CD14-positive monocyte (primary cell): ENCODE measurements at regions not wholly inside any gene's neighbourhood (a gene's known extent, or its start where the extent isn't known, plus 50 kb on each side); places are given as distances from the start of the nearest gene placed in this dataset.

ENCODE experiments used
- DNase-seq, 3 donors: peaks; one replicate each; pipeline ENCODE4 v3.0.0-alpha.2; 2011 to 2022
- H2AFZ ChIP-seq: 2 replicates; pipeline ENCODE4 v1.6.0; 2012; ENCODE audit warnings: mild to moderate bottlenecking, low read depth, low read length, inconsistent platforms; ENCODE audit not compliant: insufficient read depth, poor library complexity, severe bottlenecking
- H3K27ac ChIP-seq, 2 donors: 1 replicate in 1 of 2; 2 replicates in 1 of 2; pipeline ENCODE4 v1.5.1; 2012 to 2013; ENCODE audit warnings: low read length in 2 of 2, control low read depth in 1 of 2, inconsistent platforms in 1 of 2, low read depth in 1 of 2, mild to moderate bottlenecking in 1 of 2
- H3K27me3 ChIP-seq, 2 donors: one replicate each; pipeline versions ENCODE4 v1.6.0 to v1.6.1; 2011 to 2013; ENCODE audit warnings: low read length in 2 of 2; ENCODE audit not compliant: control insufficient read depth in 2 of 2, insufficient read depth in 2 of 2
- H3K36me3 ChIP-seq, 2 donors: replicated peaks in 1 of 2; 1 replicate in 1 of 2; 2 replicates in 1 of 2; pipeline versions ENCODE4 v1.5.1 to v1.6.1; 2012 to 2013; ENCODE audit warnings: low read length in 2 of 2, control low read depth in 1 of 2, inconsistent platforms in 1 of 2, mild to moderate bottlenecking in 1 of 2; ENCODE audit not compliant: insufficient read depth in 2 of 2, control insufficient read depth in 1 of 2
- H3K4me1 ChIP-seq, 2 donors: 1 replicate in 1 of 2; 2 replicates in 1 of 2; pipeline versions ENCODE4 v1.5.1 to v1.6.1; 2012 to 2013; ENCODE audit warnings: low read length in 2 of 2, control low read depth in 1 of 2, inconsistent platforms in 1 of 2, mild to moderate bottlenecking in 1 of 2, moderate library complexity in 1 of 2; ENCODE audit not compliant: insufficient read depth in 2 of 2, control insufficient read depth in 1 of 2
- H3K4me2 ChIP-seq: replicated peaks from 2 replicates; pipeline ENCODE3; 2012; ENCODE audit warnings: low read length, moderate library complexity, mild to moderate bottlenecking; ENCODE audit not compliant: poor library complexity, severe bottlenecking; ENCODE audit errors: extremely low read depth
- H3K4me3 ChIP-seq, 3 experiments: fragments of 200-600 bp in 1 of 3; sonication (generic) in 1 of 3; replicated peaks in 1 of 3; 1 replicate in 2 of 3; 2 replicates in 1 of 3; pipeline ENCODE4 v1.5.1; 2011 to 2013; ENCODE audit warnings: low read length in 3 of 3, mild to moderate bottlenecking in 3 of 3, control low read depth in 2 of 3, low read depth in 2 of 3, inconsistent platforms in 1 of 3, moderate library complexity in 1 of 3
- H3K79me2 ChIP-seq: 2 replicates; pipeline ENCODE4 v1.6.0; 2012; ENCODE audit warnings: mild to moderate bottlenecking, control low read depth, inconsistent platforms, low read length, moderate library complexity; ENCODE audit not compliant: insufficient read depth
- H3K9ac ChIP-seq: 2 replicates; pipeline ENCODE4 v1.6.0; 2017; ENCODE audit warnings: low read length, mild to moderate bottlenecking; ENCODE audit not compliant: insufficient read depth, poor library complexity, severe bottlenecking
- H3K9me3 ChIP-seq, 2 donors: replicated peaks in 1 of 2; 1 replicate in 1 of 2; 2 replicates in 1 of 2; pipeline versions ENCODE4 v1.5.1 to v1.6.1; 2012 to 2013; ENCODE audit warnings: low read length in 2 of 2, control low read depth in 1 of 2; ENCODE audit not compliant: control insufficient read depth in 1 of 2, insufficient read depth in 1 of 2
- H4K20me1 ChIP-seq: 2 replicates; pipeline ENCODE4 v1.6.0; 2012; ENCODE audit warnings: mild to moderate bottlenecking, low read length, control low read depth, moderate library complexity; ENCODE audit not compliant: insufficient read depth
- H3K27ac Mint-ChIP-seq, 7 donors: one replicate each; pipeline ENCODE4 v1.8.0; 2020; ENCODE audit warnings: mild to moderate bottlenecking in 7 of 7, mixed read lengths in 7 of 7, moderate library complexity in 6 of 7, inconsistent platforms in 2 of 7
- H3K27me3 Mint-ChIP-seq, 3 donors: one replicate each; pipeline ENCODE4 v1.8.0; 2021 to 2022; ENCODE audit warnings: low read depth in 3 of 3, mild to moderate bottlenecking in 3 of 3, mixed read lengths in 3 of 3, moderate library complexity in 3 of 3, inconsistent platforms in 1 of 3
- H3K36me3 Mint-ChIP-seq, 2 donors: one replicate each; pipeline ENCODE4 v1.8.0; 2020; ENCODE audit warnings: mixed read lengths in 2 of 2, inconsistent platforms in 1 of 2, mild to moderate bottlenecking in 1 of 2
- H3K4me1 Mint-ChIP-seq: one replicate; pipeline ENCODE4 v1.8.0; 2020; ENCODE audit warnings: mild to moderate bottlenecking, mixed read lengths
- H3K4me3 Mint-ChIP-seq, 2 donors: one replicate each; pipeline ENCODE4 v1.8.0; 2020; ENCODE audit warnings: mild to moderate bottlenecking in 2 of 2, mixed read lengths in 2 of 2, moderate library complexity in 1 of 2
- H3K9me3 Mint-ChIP-seq, 7 donors: one replicate each; pipeline ENCODE4 v1.8.0; 2020 to 2022; ENCODE audit warnings: mixed read lengths in 7 of 7, mild to moderate bottlenecking in 6 of 7, moderate library complexity in 6 of 7, inconsistent platforms in 2 of 7
- CTCF ChIP-seq: fragments of 200-600 bp; IDR thresholded peaks from one replicate; pipeline ENCODE4 v1.8.0; 2022; ENCODE audit warnings: antibody characterized with exemption, mild to moderate bottlenecking
- WGBS: methylation state at CpG from one replicate; pipeline ENCODE4 v1.1.5; 2013; ENCODE audit warnings: missing lambda C conversion rate; ENCODE audit not compliant: insufficient coverage; 5-methylcytosine and 5-hydroxymethylcytosine counted together
- intact Hi-C, 2 donors: fragments of 100-400 bp; cut with micrococcal nuclease; formaldehyde crosslinking; loops; one replicate each; pipeline versions ENCODE4 v1.15.0 to v1.15.1; 2023

- intact Hi-C loops: no loop called here
- no peak overlapping the region for H2AFZ ChIP-seq
Measured at GRCh38 chr5:162882629-162883028, 554.8 kb upstream of the CCNG1 start.

GRCh38 chr5:162886717-162887116 lies 550.7 kb upstream of the CCNG1 start:
- H3K36me3 Mint-ChIP-seq: no peaks in the 10 kb centered on the region
- no peaks in the 10 kb centered on the region for H3K4me1 ChIP-seq
- H4K20me1 ChIP-seq: no peaks in the 10 kb centered on the region
- DNase-seq: no peak
- no peak overlapping the region for H3K4me3 Mint-ChIP-seq
- H3K9me3 ChIP-seq: peaks cover 10 to 17% of the 10 kb centered on the region in 2 donors
- WGBS: no CpG with 5 or more reads among the region's 6 CpGs
- H3K27ac Mint-ChIP-seq: no peak overlapping the region
- intact Hi-C loops: no loop called here
- H3K36me3 ChIP-seq: no peaks in the 10 kb centered on the region
- H3K4me3 ChIP-seq: no peak overlapping the region
- H3K9me3 Mint-ChIP-seq: peaks cover 0 to 8% (median 4%) of the 10 kb centered on the region in 7 donors
- H3K4me2 ChIP-seq: no peak overlapping the region
- H3K79me2 ChIP-seq: no peaks in the 10 kb centered on the region
- no peak overlapping the region for H3K27ac ChIP-seq
- H3K9ac ChIP-seq: no peak overlapping the region
- H3K27me3 ChIP-seq: no peaks in the 10 kb centered on the region
- no peak for TF ChIP-seq CTCF
- no peaks in the 10 kb centered on the region for H3K4me1 Mint-ChIP-seq
- H2AFZ ChIP-seq: no peak overlapping the region
- H3K27me3 Mint-ChIP-seq: peaks cover 0 to 4% (median 0%) of the 10 kb centered on the region in 3 donors

More at GRCh38 chr5:162882629-162883028, 554.8 kb upstream of the CCNG1 start:
- H3K4me3 Mint-ChIP-seq: no peak overlapping the region
- H4K20me1 ChIP-seq: no peaks in the 10 kb centered on the region
- no peaks in the 10 kb centered on the region for H3K4me1 ChIP-seq
- peaks cover 0 to 4% (median 0%) of the 10 kb centered on the region in 3 donors for H3K27me3 Mint-ChIP-seq
- no peak overlapping the region for H3K27ac Mint-ChIP-seq
- no peaks in the 10 kb centered on the region for H3K79me2 ChIP-seq
- no peaks in the 10 kb centered on the region for H3K36me3 ChIP-seq
- 97% methylated on average over 6 of the region's 12 CpGs for WGBS
- peaks cover 0 to 23% (median 7%) of the 10 kb centered on the region in 7 donors for H3K9me3 Mint-ChIP-seq
- no peak overlapping the region for H3K4me3 ChIP-seq
- no peaks in the 10 kb centered on the region for H3K4me1 Mint-ChIP-seq
- no peak for TF ChIP-seq CTCF
- H3K4me2 ChIP-seq: no peak overlapping the region
- H3K27me3 ChIP-seq: no peaks in the 10 kb centered on the region
- H3K36me3 Mint-ChIP-seq: no peaks in the 10 kb centered on the region
- H3K27ac ChIP-seq: no peak overlapping the region
- H3K9me3 ChIP-seq: peaks cover 20 to 31% of the 10 kb centered on the region in 2 donors
- DNase-seq: no peak
- no peak overlapping the region for H3K9ac ChIP-seq
